Fibroblast of skin of back (primary cell): ENCODE measurements at regions not wholly inside any gene's neighbourhood (a gene's known extent, or its start where the extent isn't known, plus 50 kb on each side); places are given as distances from the start of the nearest gene placed in this dataset.

ENCODE experiments used
- DNase-seq: peaks from one replicate; pipeline ENCODE4 v3.0.0-alpha.2; 2013

DNA sequence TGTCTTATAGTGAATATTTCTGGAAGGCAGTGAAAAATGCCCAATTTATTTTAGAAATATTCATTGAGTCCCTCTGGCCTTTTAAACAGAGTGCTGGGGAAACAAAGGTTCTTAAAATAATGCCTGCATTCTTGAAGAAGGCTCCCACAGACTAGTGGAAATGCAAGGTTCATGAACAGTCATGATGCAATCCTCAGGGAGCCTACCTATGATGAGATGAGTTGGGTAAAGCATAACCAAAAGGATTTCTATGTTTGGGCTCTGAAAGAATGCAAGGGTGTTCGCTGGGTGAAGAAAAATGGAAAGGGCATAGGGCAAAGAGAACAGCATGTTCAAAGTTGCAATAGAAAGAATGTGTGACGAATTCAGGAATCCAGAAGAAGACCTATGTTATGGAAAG, 214.5 kb upstream of the MAF start:
- no peak for DNase-seq

DNA sequence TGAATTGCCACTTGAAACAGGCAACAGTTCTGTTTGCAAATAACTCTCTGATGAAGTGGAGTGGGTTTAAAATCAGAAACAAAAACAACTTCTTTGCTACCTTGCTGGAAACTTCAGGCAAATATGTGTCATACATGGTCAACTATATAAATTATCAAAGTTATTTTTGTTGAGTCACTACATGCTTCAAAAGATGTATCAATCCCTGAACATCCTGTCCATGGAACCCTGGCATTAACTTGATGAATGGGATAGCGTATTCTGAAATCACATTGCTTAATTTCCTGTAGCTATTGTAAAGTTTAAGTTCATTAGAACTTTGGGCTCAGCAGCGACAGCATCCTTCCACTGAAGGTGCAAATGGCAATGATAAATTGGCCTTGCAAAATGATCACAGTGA, 213.6 kb upstream of the MAF start:
- no peak for DNase-seq

DNA sequence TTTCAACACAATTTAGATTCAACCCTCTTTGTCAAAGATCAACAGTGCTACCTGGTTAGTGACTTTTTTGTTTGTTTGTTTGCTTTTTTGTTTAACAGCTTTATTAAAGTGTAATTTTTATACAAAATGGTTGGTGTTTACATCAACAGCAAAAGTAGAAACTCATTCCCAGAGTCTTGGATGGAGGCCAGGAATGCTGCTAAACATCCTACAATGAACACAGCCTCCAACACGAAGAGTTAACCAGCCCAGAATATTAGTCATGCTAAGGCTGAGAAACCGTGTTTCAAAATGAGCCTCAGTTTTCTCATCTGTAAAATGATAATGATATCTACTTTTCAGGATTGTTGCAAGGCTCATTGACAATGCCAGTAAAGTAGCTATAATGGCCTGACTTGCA, 211.0 kb upstream of the MAF start:
- peak; percentile 11 for DNase-seq

DNA sequence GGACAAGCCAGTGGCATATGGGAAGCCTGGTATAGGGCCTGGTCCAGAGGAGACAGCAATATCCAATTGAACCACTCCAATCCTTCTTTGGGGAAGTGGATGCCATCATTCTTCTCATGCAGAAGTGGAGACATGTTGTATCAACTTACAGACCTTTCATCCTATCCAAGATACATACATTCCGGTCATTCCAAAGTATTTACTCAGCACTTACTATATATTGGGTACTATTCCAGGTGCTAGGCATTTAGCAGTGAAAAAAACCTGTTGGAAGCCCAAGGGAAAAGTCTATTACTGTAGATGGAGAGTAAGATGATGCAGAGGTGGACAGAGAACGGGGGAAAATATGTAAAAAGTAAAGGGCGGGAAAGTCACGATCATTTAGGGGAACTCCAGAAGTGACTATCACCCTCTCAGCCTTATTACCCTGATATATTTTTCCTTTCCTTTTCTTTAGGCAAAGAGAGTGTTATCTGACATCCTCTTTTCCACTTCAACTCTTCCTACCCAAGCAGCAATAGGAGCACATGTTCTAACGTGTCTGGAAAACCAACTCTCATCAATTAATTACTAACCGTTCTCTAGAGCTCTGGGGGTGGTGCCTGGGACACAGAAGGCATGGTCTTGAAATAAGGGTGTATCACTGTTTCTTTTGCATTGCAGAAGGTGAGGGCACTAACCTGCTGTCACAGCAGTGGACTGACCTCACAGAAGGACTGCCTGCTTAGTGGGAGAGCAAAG, 210.1 kb upstream of the MAF start:
- DNase-seq: peak; percentile 30

DNA sequence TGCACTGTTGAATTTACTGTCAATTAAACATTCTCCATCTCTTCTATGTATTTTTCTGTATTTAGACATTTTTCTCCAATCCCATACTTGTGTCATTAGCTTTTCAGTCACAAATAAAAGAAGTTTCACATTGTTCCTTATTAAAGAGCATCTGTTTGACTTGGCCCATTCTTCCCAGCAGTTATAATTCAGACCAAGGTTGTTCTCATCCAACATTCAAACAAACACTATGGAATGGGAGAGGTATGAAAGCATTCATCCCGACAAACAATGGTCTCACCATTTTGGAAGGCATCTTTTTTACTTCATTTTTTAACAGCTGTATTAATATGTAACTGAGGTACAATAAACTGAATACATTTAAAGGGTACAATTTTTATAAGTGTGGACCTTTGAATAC, 208.8 kb upstream of the MAF start:
- DNase-seq: no peak

DNA sequence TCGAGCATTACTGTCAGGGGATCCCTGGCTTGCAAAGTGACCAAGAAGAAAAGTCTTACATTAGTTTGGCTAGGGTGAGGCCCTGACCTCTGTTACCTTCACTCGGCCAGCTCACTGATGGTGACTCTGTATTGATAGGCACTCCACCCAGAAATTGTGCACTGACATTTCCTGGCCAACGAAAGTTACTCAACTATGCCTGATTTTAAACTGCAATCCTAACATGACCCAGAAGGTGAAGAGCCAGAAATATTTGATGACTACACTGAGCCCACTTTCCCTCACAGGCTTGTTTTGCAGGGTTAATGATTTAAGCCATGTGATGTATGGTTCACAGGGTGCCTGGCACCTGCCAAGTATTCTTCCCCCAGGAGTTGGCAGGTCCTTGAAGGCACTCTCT, 208.2 kb upstream of the MAF start:
- no peak for DNase-seq

DNA sequence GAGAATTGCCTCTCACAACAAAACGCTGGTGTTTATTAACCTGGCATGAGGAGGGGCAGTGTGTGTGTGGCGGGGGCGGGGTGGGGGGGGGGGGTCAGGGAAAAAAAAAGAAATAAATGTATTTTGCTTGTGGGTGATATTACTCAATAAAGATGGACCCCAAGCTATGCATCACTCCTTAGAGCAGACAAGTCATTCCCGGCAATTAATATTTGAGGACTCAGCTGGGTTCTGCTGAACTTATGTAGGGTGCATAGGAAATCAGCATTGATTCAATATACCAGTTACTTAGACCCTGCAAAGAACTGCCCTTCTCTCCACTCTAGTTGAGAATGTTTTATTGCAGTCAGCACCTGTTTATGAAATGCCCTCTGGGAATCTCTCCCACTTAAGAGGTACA, 206.2 kb upstream of the MAF start:
- no peak for DNase-seq

DNA sequence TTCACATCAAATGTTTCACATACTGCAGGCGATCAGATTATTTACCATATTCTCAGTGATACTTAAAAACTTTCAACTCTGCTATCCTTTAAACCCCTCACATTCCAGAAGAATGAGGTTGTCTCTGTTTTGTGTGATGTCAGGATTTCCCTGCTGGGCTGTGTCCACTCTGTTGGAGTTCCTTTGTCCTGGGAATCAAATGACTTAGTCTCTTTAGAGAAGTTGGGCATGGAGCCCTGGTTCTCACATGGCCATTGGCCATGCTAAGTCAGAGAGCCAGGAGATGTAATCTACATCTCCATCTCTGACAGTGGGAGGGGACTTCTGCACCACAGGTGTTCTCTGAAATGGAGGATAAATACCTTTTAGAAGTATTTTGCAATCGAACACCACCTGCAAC, 205.1 kb upstream of the MAF start:
- DNase-seq: peak; percentile 48

DNA sequence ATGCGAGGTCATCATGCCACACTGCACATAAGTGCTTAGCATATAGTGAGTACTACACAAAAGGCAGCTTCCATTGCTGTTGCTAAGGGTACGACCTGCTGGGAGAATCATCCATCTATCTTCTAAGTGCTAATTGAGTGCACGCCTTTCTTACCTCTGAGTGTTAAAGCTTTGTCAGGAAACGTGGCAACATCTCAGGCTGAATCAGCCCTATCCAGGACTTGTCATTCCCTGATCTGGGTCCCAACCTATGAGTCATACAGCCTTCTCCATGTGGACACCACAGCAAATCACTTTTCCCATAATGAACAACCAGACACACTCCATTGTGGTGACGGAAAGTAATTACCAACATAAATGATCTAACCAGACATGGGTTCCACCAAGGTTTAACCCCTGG, 201.1 kb upstream of the MAF start:
- DNase-seq: peak; percentile 38

DNA sequence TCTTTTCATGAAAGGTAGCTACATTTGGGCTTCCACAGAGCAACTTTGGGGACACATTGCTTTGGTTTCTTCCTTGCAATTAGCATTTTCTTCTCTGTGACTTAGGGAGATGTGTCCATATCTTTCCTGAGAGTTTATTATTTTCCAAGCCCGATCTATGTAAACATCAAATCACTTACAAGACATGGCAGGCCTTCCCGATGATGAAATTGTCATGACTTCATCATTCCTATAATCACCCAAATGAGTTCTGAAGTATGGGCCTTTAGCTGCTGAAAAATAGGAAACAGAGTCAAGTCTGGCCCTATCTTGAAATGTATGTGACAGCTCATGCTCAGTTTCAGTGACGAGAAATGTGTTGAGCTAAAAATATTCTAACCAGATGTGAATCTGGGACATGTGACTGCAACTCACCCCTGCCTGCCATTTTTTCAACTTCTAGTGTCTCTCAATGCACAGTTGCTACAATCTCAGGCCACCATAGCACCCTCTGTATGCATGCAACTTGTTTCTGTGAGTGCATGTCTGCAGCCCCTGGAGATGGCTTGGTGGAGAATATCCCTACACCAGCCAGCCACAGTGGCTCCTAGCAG, 199.6 kb upstream of the MAF start:
- DNase-seq: no peak

DNA sequence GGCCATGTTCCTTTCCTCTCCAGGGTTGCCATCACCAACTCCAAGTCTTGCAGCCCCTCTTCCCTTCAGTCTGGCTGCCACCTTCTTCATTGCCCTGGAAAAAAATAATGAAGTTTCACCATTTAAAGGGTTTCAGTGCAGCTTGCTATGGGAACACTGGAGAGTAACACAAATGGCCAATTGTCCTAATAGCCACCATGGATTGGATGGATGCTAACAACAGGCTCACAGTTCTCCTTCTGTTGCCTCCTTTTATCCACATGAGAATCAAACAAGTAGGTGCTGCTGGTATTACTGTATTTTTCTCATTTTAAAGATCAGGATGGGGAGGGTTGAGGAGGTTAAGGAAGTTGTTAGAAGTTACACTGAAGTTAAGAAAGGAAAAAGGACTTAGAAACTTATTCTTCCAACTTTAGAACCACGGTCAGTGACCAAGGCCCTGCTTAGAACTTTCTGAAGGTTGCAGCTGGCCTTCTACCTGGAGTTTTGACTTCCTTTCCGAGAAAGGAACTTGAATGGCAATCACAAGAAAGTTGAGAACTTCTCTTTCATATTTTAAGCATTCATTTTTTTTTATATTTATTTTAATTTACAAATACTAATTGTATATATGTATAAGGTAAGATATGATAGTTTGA, 198.0 kb upstream of the MAF start:
- DNase-seq: no peak

DNA sequence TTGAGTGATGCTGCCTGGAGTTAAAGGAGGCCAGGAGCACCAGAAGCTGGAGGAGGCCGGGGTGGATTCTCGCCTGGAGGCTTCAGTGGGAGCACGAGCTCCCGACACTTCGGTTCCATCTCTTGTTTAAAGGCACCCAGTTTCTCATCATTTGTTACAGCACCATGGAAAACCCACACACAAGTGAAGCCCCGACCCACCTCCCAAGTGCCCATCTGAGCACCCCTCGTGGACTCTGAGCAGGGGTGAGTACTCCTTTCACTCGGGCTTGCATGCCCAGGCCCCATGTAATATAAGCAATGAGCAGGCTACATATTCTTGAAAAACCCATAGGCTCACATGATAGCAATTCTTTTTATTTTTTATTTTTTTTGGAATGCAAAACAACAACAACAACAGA, 196.9 kb upstream of the MAF start:
- no peak for DNase-seq

DNA sequence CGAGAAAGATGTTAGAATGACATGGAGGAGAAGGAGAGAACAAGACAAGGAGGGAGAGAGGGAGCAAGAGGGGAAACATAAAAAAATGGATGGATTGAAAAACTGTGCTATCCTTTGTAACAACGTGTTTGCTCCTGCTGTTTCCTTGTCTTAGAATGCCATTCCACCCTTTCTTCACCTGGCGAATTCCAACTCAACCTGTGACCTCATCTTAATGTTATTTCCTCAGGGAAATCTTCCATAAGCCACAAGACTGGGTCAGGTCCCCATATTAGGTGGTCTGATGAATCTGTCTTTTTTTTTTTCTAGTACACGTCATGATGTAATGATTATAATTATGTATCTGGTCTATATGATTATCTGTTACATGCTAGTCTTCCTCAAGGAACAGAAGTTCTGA, 195.0 kb upstream of the MAF start:
- no peak for DNase-seq

DNA sequence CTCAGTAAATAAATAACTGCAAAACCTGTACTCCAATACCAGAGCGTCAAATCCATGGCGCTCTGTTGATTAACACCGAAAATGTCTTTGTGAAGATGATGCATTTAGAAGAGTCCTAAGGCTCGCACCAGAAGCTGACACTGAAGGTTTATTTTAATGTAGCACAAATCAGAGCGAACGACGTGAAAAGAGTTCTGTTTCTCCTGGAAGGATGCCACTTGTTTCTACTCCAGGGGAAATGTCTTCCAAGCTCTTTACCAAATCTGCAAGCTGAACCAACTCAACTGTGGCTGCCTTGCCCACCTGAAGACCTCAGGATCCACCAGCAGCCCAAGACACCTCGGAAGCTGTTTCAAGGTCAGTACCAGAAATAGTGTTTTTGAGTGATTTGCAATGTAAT, 194.4 kb upstream of the MAF start:
- DNase-seq: no peak

DNA sequence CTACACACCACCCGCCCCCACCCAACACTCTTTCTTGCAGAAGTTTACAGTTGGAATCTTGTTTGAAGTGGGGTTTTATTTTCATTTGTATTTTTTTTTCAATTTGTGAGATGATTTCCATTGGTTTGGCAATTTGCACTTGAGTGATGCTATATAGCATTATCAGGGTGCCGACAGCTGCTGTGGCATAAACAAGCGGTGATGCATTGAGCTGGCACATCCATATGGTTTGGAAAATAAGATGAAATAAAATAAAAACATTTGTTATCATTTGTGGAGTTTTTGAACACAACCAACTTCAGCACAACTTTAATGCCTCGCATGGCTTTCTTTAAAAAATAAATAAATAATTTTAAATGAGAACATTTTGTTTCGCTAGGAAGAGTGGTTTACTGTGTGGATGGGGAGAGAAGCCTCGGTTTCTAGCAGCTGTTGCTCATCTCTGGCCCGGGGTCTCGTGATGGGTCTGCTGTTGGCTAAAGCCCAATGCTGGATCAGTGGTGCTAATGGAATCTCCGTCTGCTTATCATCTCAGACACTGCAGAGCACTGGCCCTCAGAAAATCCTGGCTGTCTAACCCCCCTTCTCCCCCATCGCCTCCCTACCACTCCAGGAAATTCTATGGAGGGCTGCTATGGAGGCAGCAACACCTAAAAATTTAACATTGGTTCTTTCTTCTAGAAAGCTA, 192.3 kb upstream of the MAF start:
- no peak for DNase-seq

DNA sequence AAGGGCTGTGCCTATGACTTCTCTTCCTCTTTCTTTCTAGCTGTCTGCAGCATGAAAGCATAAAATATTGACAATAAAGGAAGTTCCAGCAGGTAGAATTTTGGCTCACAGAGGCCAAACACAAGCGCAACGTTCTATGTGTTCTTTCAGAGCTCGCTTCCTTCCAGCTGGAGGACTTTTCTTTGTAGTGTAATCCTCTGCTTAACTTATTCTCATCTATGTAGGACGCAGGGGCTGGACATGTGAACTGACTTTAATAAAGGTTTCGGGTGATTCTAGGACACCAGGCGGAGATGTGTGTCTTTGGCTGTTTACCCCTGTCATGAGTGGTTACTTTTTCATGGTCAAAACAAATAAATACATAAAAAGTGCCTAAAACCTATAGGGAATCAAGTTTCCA, 191.5 kb upstream of the MAF start:
- DNase-seq: no peak

DNA sequence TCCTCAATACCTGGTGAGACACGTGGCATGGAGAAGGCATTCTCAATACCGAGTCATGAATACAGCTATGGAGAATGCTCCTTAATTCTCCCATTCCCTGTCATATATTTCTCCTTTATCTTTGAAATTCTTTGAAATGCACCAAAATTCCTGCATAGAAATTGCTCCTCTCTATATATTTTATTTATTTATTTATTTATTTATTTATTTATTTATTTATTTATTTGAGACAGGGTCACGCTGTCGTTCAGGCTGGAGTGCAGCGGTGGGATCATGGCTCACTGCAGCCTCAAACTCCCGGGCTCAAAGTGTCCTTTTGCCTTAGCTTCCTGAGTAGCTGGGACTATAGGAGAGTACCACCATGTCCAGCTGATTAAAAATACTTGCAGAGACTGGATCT, 190.3 kb upstream of the MAF start:
- DNase-seq: no peak

DNA sequence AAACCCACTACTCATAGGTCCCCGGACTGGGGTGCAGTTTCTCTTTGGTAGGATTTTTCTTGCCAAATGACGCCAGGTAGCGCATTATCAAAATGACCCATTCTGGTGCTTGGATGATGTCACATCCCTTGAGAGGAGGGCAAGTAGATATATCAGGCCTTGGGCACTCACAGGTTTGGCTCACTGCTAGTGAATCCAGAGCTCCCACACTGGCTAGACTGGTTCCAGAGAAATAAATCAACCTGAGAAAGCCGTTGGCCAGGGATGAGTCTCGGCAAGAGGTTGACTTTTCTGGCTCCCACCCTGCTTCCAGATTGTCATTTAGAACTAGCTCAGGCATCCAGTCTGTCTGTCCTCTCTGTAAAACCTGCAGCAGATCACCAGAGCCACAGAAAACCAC, 188.4 kb upstream of the MAF start:
- DNase-seq: no peak

DNA sequence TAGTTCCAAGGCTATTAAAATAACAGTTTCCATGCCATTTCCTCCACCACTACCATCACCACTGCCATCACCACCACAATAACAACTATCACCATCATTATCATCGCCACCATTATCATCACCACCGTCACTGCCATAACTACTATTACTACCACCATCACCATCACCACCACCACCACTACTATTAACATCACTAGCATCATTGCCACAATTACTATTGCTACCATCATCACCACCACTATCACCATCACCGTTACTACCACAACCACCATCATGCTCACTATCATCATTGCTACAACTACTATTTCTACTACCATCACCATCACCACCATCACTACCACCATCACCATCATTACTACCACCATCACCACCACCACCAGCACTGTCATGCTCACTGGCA, 185.9 kb upstream of the MAF start:
- DNase-seq: no peak

DNA sequence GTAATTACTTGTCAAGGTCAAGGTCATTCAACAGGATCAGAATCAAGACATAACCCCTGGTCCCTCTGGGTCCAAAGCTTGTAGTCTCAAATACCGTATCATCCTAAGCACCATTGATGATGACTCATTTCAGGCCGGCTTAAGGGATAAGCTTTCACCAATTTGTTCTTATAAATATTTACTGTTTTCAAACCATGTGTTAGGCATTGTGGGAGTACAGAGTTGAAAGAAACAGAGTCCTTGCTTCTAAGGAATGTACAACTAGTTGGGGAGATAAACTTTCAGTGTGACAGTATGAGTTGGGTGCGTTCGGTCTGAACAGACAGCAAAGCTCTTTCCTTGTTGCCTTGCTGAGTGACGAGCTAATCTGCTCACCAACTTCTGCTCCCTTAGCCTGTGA, 183.5 kb upstream of the MAF start:
- no peak for DNase-seq

DNA sequence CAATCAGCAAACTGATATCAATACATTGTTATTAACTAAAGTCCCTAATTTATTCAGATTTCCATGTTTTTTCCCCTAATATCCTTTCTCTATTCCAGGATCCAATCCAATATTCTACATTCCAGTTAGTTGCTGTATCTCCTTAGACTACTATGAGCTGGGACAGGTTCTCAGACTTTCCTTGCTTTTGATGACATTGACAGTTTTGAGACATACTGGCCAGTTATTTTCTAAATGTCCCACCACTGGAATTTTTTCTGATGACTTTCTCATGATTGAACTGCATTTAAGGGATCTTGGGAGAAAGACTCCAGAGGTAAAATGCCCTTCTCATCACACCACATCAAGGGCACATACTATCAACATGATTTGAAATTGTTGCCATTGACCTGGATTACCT, 177.1 kb upstream of the MAF start:
- DNase-seq: no peak

DNA sequence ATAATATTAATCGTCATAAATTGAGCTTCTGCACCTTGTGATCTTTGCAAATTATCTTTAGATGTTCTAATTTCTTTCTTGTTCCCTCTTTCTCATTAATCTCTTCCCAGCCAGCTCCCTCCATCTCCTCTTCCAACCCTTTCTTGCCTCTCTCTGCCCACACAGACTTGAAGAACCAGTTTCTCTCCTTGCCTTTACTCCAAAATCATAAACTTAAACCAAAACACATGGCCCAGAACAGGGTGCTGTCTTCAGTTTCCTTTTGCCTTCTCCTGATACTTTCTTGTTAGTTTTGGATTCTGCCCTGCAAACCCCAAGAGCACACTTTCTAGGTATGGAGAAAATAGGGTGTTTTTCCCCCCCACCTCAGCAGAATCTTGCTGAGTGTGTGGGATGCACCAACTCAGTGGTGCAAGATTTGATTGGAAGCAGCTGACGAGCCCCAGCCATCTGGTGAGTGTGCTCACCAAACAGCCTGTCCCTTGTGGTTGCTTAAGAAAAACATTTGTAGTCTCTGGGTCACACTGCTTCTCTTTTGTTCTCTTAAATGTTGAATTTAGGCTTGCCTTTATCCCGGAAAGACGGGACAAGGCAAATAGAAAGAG, 175.8 kb upstream of the MAF start:
- peak; percentile 65 for DNase-seq

DNA sequence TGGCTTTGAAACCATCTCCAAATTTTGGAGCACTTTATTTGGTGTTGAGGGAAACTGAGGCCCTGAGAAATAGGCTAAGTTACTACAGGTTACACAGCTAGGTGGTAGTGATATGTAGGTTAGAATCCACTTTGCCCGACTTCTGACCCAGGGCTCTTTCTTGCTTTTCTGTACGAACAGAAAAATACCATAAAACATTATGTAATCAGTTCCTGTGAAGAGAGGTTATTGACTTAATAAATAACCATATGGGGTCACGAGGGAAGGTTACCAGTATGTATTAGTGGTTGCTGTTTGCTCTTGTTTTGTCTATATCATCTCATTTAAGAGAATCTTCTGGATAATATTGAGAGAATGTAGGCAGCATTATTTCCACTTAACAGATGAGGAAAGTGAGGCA, 172.2 kb upstream of the MAF start:
- DNase-seq: no peak
